ENCODE measurements at regions not wholly inside any gene's neighbourhood (a gene's known extent, or its start where the extent isn't known, plus 50 kb on each side); places are given as distances from the start of the nearest gene placed in this dataset.

DNA sequence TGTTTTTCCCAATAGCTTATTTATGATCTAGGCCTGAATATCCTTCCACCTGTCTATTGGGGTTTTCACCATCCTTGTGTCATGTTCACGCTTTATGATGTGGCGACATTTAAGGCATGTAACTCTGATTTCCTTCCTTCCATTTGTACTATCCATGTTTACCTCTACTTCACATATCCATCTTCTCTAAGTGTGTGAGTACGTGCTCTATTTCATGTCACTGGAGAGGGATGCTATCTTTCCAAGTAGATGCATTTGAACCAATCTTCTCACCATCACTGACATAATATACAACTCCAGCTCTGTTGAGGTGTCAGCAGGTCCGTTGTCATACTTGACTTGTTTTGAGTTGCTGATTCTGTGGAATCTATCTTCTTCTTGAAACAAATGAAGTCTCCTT lies 283.2 kb downstream of the PTBP2 start:
- no peak for DNase-seq
- Histone ChIP-seq H3K4me1 (no peaks in the 10 kb centered on the region), H3K9me3 (no peaks in the 10 kb centered on the region), H3K4me3 (no peak overlapping the region), H3K27ac (no peak overlapping the region), H3K27me3 (no peaks in the 10 kb centered on the region), H3K36me3 (no peaks in the 10 kb centered on the region)
- intact Hi-C loops (cut with DNase I), result no loop called here
- no peak for FAIRE-seq
- no peak for ATAC-seq
- 77 to 84% methylated on average over 4 of the region's 4 CpGs for WGBS, 2 donors
- TF ChIP-seq, protein P1, sequence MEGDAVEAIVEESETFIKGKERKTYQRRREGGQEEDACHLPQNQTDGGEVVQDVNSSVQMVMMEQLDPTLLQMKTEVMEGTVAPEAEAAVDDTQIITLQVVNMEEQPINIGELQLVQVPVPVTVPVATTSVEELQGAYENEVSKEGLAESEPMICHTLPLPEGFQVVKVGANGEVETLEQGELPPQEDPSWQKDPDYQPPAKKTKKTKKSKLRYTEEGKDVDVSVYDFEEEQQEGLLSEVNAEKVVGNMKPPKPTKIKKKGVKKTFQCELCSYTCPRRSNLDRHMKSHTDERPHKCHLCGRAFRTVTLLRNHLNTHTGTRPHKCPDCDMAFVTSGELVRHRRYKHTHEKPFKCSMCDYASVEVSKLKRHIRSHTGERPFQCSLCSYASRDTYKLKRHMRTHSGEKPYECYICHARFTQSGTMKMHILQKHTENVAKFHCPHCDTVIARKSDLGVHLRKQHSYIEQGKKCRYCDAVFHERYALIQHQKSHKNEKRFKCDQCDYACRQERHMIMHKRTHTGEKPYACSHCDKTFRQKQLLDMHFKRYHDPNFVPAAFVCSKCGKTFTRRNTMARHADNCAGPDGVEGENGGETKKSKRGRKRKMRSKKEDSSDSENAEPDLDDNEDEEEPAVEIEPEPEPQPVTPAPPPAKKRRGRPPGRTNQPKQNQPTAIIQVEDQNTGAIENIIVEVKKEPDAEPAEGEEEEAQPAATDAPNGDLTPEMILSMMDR (IDR thresholded peaks at IDR 0.05), result no peak

DNA sequence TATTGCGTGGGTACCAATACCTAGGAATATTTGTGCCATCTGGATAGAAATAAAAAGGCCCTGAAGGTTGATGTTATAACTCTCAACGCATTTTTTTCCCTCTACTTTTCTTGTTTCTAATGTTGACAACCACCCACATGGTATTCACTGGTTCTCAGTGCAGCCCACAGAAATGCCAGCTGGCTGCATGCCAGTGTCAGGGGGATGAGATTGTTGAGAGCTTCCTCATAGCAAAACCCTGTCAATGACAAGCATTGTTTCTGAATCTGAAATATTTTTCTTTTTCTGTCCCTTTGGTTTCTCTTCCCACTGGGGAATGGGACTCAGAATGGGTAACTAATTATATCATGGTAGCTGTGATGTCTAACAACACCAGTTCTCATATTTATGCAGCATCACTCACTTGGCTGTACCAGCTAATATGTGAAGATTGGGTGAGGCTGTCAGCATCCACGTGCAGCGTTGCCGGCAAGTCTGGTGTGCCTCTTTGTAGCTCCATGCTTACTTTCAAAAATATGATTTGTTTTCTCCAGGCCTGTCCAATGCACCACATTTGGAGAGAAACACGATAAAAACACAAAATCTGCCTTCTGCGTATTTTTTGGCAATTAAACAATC lies 284.6 kb downstream of the PTBP2 start:
- intact Hi-C loops (cut with DNase I), result no loop called here
- DNase-seq (peak in 1 of 6 donors; percentile 57), ATAC-seq (no peak), FAIRE-seq (no peak)
- TF ChIP-seq, protein P1 (IDR thresholded peaks at IDR 0.05), result no peak
- H3K36me3 ChIP-seq, result no peaks in the 10 kb centered on the region
- no peak overlapping the region for H3K27ac ChIP-seq
- H3K9me3 ChIP-seq, result no peaks in the 10 kb centered on the region
- no peaks in the 10 kb centered on the region for H3K4me1 ChIP-seq
- WGBS, 2 donors, result 57 to 61% methylated on average over 7 of the region's 7 CpGs
- no peaks in the 10 kb centered on the region for H3K27me3 ChIP-seq
- H3K4me3 ChIP-seq, result no peak overlapping the region

DNA sequence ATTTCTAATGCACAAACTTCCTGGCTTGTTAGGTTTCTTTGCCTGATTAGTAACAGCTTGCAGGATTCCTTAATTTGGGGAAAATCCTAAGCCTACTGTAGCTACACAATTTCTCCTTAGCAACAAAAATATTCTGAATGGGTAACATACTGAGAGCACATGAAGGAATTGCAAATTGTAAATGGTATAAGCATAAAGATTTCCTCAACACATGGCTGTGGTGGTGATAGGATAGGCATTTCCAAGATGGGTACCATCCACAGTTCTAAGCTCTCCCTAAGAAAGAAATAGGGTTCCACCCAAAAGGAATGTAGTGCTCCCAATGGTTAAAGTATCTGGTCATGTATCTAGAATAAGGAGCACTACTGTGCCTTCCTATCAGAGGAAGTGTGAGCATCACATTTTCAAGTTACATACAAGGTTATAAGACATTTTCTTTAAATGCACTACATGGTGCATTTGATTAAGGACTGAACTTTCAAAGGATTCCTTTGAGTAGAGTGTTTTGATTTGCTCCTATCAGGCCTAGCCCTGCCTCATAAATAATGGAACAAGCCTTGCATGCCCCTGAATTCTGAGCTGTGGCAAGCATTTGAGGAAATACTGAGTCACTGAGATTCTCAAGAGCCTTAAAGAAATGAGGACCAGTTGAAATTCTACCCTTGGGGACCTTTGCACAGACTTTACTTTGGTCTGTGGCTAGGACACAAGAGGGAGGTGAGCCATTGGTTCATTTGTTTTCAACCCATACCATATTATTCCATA lies 286.4 kb downstream of the PTBP2 start:
- Histone ChIP-seq H3K4me1 (no peaks in the 10 kb centered on the region), H3K9me3 (no peaks in the 10 kb centered on the region), H3K27me3 (no peaks in the 10 kb centered on the region), H3K27ac (no peak overlapping the region), H3K36me3 (no peaks in the 10 kb centered on the region), H3K4me3 (no peak overlapping the region)
- DNase-seq (no peak), ATAC-seq (no peak), FAIRE-seq (no peak)
- intact Hi-C loops (cut with DNase I), result no loop called here
- TF ChIP-seq, protein P1 (IDR thresholded peaks at IDR 0.05), result no peak

DNA sequence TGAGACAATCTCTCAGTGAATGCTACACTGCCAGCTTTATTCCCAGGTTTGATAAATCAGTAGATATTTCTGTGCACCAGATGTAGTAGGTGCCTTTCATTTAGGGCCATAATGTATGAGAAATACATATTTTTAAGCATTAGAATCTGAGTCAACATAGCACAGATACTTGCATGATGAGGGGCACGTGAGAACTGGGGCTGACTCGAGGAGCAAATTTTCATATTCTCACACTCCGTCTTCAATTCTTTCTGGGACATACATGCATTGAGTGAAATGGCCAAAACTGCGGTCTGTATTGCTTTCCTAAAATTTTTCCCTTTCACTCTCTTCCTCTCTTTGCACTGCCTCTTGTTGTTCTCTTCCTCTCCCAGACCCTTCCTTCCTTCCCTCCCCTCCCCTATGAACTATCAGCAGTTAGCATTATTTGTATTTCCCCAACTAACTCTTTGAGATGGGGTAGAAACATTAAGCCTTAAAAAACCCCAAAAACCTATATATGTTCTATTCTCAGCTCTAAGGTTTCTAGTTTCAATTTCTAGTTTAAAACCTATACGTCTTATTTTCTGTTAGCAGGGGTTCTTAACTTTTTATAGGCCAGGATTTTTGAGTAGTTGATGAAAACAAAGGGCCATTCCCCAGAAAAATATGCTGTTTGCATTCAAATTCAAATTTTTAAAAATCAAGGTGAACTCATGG lies 289.1 kb downstream of the PTBP2 start:
- ATAC-seq (no peak), FAIRE-seq (no peak), DNase-seq (no peak)
- Histone ChIP-seq H3K4me3 (no peak overlapping the region), H3K9me3 (no peaks in the 10 kb centered on the region), H3K4me1 (no peaks in the 10 kb centered on the region), H3K36me3 (no peaks in the 10 kb centered on the region), H3K27me3 (no peaks in the 10 kb centered on the region), H3K27ac (no peak overlapping the region)
- intact Hi-C loops (cut with DNase I), result no loop called here
- TF ChIP-seq, protein P1 (IDR thresholded peaks at IDR 0.05), result no peak
- 66 to 72% methylated on average over 5 of the region's 5 CpGs for WGBS, 2 donors

Data from pancreas (tissue), 10 donors.